Parathyroid adenoma (tissue), 2 donors: ENCODE measurements at regions not wholly inside any gene's neighbourhood (a gene's known extent, or its start where the extent isn't known, plus 50 kb on each side); places are given as distances from the start of the nearest gene placed in this dataset.
A peak's percentile ranks its signal among the peaks of the same experiment; 100 is the strongest.
"Not testable (repeated sequence)": the region's sequence is repeated elsewhere in the genome, so short reads cannot be mapped to it uniquely, and the experiment has no call there.

ENCODE experiments used
- H2AFZ ChIP-seq: fragments of 300-600 bp; sonication (generic); one replicate; pipeline ENCODE4 v1.7.0; 2017; ENCODE audit warnings: antibody characterized with exemption, mild to moderate bottlenecking
- H3K27ac ChIP-seq: fragments of 300-600 bp; sonication (generic); one replicate; pipeline ENCODE4 v1.7.0; 2017
- H3K27me3 ChIP-seq: fragments of 300-600 bp; sonication (generic); one replicate; pipeline ENCODE4 v1.7.0; 2017; ENCODE audit warnings: low read length; ENCODE audit not compliant: control insufficient read depth, insufficient read depth
- H3K36me3 ChIP-seq: fragments of 300-600 bp; sonication (generic); one replicate; pipeline ENCODE4 v1.7.0; 2017; ENCODE audit warnings: low read length; ENCODE audit not compliant: control insufficient read depth, insufficient read depth
- H3K4me1 ChIP-seq: fragments of 300-600 bp; sonication (generic); one replicate; pipeline ENCODE4 v1.7.0; 2017; ENCODE audit warnings: control low read depth
- H3K4me2 ChIP-seq: fragments of 300-600 bp; sonication (generic); one replicate; pipeline ENCODE4 v1.7.0; 2017; ENCODE audit warnings: low read length
- H3K4me3 ChIP-seq: fragments of 300-600 bp; sonication (generic); one replicate; pipeline ENCODE4 v1.7.0; 2017; ENCODE audit warnings: low read depth, low read length
- H3K79me2 ChIP-seq: fragments of 300-600 bp; sonication (generic); one replicate; pipeline ENCODE4 v1.7.0; 2017; ENCODE audit warnings: control low read depth
- H3K9ac ChIP-seq: fragments of 300-600 bp; sonication (generic); one replicate; pipeline ENCODE4 v1.7.0; 2017; ENCODE audit warnings: mild to moderate bottlenecking
- H3K9me3 ChIP-seq: fragments of 300-600 bp; sonication (generic); one replicate; pipeline ENCODE4 v1.7.0; 2017; ENCODE audit warnings: low read length; ENCODE audit not compliant: control insufficient read depth
- CTCF ChIP-seq: fragments of 300-600 bp; sonication (generic); IDR thresholded peaks from one replicate; pipeline ENCODE4 v1.7.0; 2017; ENCODE audit warnings: antibody characterized with exemption, mild to moderate bottlenecking
- donor health status: primary hyperparathyroidism.

- H3K36me3 ChIP-seq, result no peaks in the 10 kb centered on the region
- H3K9ac ChIP-seq, result no peak overlapping the region
- H2AFZ ChIP-seq, result peak overlapping the region; percentile 63
- peak overlapping the region; percentile 79 for H3K27ac ChIP-seq
- no peaks in the 10 kb centered on the region for H3K79me2 ChIP-seq
- TF ChIP-seq CTCF, result no peak
- H3K4me1 ChIP-seq, result peaks cover 42% of the 10 kb centered on the region
- H3K27me3 ChIP-seq, result no peaks in the 10 kb centered on the region
- H3K9me3 ChIP-seq, result no peaks in the 10 kb centered on the region
- H3K4me2 ChIP-seq, result no peak overlapping the region
- no peak overlapping the region for H3K4me3 ChIP-seq
Measured at GRCh38 chr17:83202002-83203000, 122.9 kb downstream of the METRNL start.

- no peak overlapping the region for H3K4me2 ChIP-seq
- no peaks in the 10 kb centered on the region for H3K27me3 ChIP-seq
- H3K36me3 ChIP-seq, result no peaks in the 10 kb centered on the region
- H3K9ac ChIP-seq, result no peak overlapping the region
- H3K4me1 ChIP-seq, result peaks cover 42% of the 10 kb centered on the region
- H3K79me2 ChIP-seq, result no peaks in the 10 kb centered on the region
- TF ChIP-seq CTCF, result no peak
- H3K9me3 ChIP-seq, result no peaks in the 10 kb centered on the region
- peak overlapping the region; percentile 51 for H2AFZ ChIP-seq
- H3K4me3 ChIP-seq, result no peak overlapping the region
- peak overlapping the region; percentile 79 for H3K27ac ChIP-seq
Measured at GRCh38 chr17:83203073-83203471, 123.7 kb downstream of the METRNL start.

- H3K9me3 ChIP-seq, result no peaks in the 10 kb centered on the region
- H3K79me2 ChIP-seq, result no peaks in the 10 kb centered on the region
- H3K4me3 ChIP-seq, result no peak overlapping the region
- no peak for TF ChIP-seq CTCF
- no peaks in the 10 kb centered on the region for H3K36me3 ChIP-seq
- H3K4me2 ChIP-seq, result no peak overlapping the region
- no peaks in the 10 kb centered on the region for H3K27me3 ChIP-seq
- peaks cover 42% of the 10 kb centered on the region for H3K4me1 ChIP-seq
- peak overlapping the region; percentile 79 for H3K27ac ChIP-seq
- H2AFZ ChIP-seq, result no peak overlapping the region
- H3K9ac ChIP-seq, result no peak overlapping the region
Measured at GRCh38 chr17:83203472-83204221, 124.2 kb downstream of the METRNL start.

- H3K79me2 ChIP-seq, result no peaks in the 10 kb centered on the region
- no peak overlapping the region for H3K9ac ChIP-seq
- no peak for TF ChIP-seq CTCF
- H3K27me3 ChIP-seq, result no peaks in the 10 kb centered on the region
- peaks cover 42% of the 10 kb centered on the region for H3K4me1 ChIP-seq
- no peak overlapping the region for H3K4me3 ChIP-seq
- no peaks in the 10 kb centered on the region for H3K9me3 ChIP-seq
- H2AFZ ChIP-seq, result no peak overlapping the region
- no peaks in the 10 kb centered on the region for H3K36me3 ChIP-seq
- no peak overlapping the region for H3K4me2 ChIP-seq
- H3K27ac ChIP-seq, result no peak overlapping the region
Measured at GRCh38 chr17:83204230-83204725, 124.9 kb downstream of the METRNL start.

DNA sequence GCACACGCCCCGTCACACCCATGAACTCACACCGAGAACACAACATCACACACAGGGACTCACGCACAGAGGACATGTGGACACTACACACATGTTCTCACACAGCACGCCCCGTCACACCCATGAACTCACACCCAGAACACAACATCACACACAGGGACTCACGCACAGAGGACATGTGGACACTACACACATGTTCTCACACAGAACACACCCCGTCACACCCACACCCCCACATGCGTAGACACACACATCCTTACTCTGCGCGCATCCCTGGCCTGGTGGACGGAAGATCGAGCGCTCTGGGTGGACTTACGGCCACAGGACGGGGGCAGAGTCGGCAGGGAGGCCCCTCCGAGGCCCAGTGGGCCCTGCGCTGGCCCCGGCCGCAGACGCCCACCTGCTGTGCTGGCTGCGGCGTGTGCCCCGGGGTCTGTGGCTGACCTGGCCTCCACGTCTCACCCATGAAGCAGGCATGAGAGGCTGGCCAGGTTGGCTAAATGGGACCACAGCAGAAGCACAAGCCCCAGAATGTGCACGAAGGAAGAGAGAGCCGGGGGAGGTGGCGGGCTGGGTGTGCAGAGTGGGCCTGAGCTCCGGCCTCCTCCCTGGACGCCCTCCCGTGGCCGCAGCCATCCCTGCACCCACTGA lies 125.5 kb downstream of the METRNL start:
- H3K9me3 ChIP-seq, H3K9ac ChIP-seq, H2AFZ ChIP-seq, H3K27ac ChIP-seq, H3K36me3 ChIP-seq, H3K79me2 ChIP-seq, H3K4me2 ChIP-seq, H3K4me3 ChIP-seq, H3K27me3 ChIP-seq: not testable (repeated sequence)
- peaks cover 41% of the 10 kb centered on the region for H3K4me1 ChIP-seq
